ENCODE measurements at regions not wholly inside any gene's neighbourhood (a gene's known extent, or its start where the extent isn't known, plus 50 kb on each side); places are given as distances from the start of the nearest gene placed in this dataset.

GRCh38 chr18:78146136-78147085, 833.2 kb upstream of the SALL3 start:
- no peak for TF ChIP-seq CTCF (IDR thresholded peaks at IDR 0.05; ENCODE audit: borderline replicate concordance, insufficient read depth, low read depth, low read length)
- no peak overlapping the region for H3K4me3 ChIP-seq (ENCODE audit: low read depth, low read length)

- no peak for TF ChIP-seq CTCF (IDR thresholded peaks at IDR 0.05; ENCODE audit: borderline replicate concordance, insufficient read depth, low read depth, low read length)
- H3K4me3 ChIP-seq (ENCODE audit: low read depth, low read length), result no peak overlapping the region
Measured at GRCh38 chr18:78150590-78150989, 829.0 kb upstream of the SALL3 start.

- no peak for TF ChIP-seq CTCF (IDR thresholded peaks at IDR 0.05; ENCODE audit: borderline replicate concordance, insufficient read depth, low read depth, low read length)
- H3K4me3 ChIP-seq (ENCODE audit: low read depth, low read length), result no peak overlapping the region
Measured at GRCh38 chr18:78151234-78151633, 828.4 kb upstream of the SALL3 start.

GRCh38 chr18:78151948-78152725, 827.5 kb upstream of the SALL3 start:
- no peak overlapping the region for H3K4me3 ChIP-seq (ENCODE audit: low read depth, low read length)
- no peak for TF ChIP-seq CTCF (IDR thresholded peaks at IDR 0.05; ENCODE audit: borderline replicate concordance, insufficient read depth, low read depth, low read length)

GRCh38 chr18:78153362-78153761, 826.3 kb upstream of the SALL3 start:
- no peak overlapping the region for H3K4me3 ChIP-seq (ENCODE audit: low read depth, low read length)

GRCh38 chr18:78154444-78154843, 825.2 kb upstream of the SALL3 start:
- no peak for TF ChIP-seq CTCF (IDR thresholded peaks at IDR 0.05; ENCODE audit: borderline replicate concordance, insufficient read depth, low read depth, low read length)
- no peak overlapping the region for H3K4me3 ChIP-seq (ENCODE audit: low read depth, low read length)

More at GRCh38 chr18:78153362-78153761, 826.3 kb upstream of the SALL3 start:
- TF ChIP-seq CTCF (IDR thresholded peaks at IDR 0.05; ENCODE audit: borderline replicate concordance, insufficient read depth, low read depth, low read length), result no peak
